H7 (cell line): ENCODE measurements at regions not wholly inside any gene's neighbourhood (a gene's known extent, or its start where the extent isn't known, plus 50 kb on each side); places are given as distances from the start of the nearest gene placed in this dataset.
A peak's percentile ranks its signal among the peaks of the same experiment; 100 is the strongest.
"Not testable (repeated sequence)": the region's sequence is repeated elsewhere in the genome, so short reads cannot be mapped to it uniquely, and the experiment has no call there.

Source experiments
- DNase-seq: peaks from one replicate; pipeline ENCODE4 v3.0.0; 2012
- H3K27me3 ChIP-seq: 2 replicates; pipeline ENCODE4 v1.6.0; 2011; ENCODE audit warnings: mild to moderate bottlenecking, low read length; ENCODE audit not compliant: control insufficient read depth, insufficient read depth
- H3K36me3 ChIP-seq: replicated peaks from 2 replicates; pipeline ENCODE4 v1.5.1; 2011; ENCODE audit warnings: low read length; ENCODE audit not compliant: control insufficient read depth, insufficient read depth
- H3K4me3 ChIP-seq: 2 replicates; pipeline ENCODE4 v1.5.1; 2011; ENCODE audit warnings: low read depth, mild to moderate bottlenecking, control low read depth, low read length, moderate library complexity; ENCODE audit not compliant: insufficient read depth

- no peak overlapping the region for H3K4me3 ChIP-seq
- H3K36me3 ChIP-seq, result no peaks in the 10 kb centered on the region
- no peaks in the 10 kb centered on the region for H3K27me3 ChIP-seq
- DNase-seq, result no peak
Observed at GRCh38 chr9:115781070-115781736, 372.4 kb upstream of the PAPPA start.

GRCh38 chr9:115786321-115786720 lies 367.3 kb upstream of the PAPPA start:
- no peak for DNase-seq

DNA sequence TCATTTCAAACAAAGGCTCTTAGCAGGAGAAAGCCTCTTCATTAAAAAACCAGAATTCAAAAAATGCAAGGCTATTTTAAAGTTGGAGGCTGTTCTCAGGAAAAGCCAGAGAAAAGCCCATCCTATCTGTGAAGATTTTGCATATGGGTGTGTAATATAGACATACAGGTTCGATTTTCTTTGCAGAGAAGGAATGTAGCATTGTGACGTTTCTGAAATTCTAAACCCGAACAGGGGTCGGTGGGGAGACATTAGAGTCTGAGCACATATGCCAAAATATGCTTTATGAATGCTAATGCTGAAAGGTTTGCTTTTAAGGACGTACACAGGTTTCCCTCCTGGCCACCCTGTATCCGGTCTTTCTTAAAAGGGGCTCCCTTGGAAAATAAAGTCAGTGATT lies 363.1 kb upstream of the PAPPA start:
- no peak for DNase-seq
- Histone ChIP-seq H3K27me3 (no peaks in the 10 kb centered on the region), H3K4me3 (no peak overlapping the region), H3K36me3 (no peaks in the 10 kb centered on the region)

More at GRCh38 chr9:115786321-115786720, 367.3 kb upstream of the PAPPA start:
- Histone ChIP-seq H3K36me3 (no peaks in the 10 kb centered on the region), H3K4me3 (no peak overlapping the region), H3K27me3 (no peaks in the 10 kb centered on the region)

DNA sequence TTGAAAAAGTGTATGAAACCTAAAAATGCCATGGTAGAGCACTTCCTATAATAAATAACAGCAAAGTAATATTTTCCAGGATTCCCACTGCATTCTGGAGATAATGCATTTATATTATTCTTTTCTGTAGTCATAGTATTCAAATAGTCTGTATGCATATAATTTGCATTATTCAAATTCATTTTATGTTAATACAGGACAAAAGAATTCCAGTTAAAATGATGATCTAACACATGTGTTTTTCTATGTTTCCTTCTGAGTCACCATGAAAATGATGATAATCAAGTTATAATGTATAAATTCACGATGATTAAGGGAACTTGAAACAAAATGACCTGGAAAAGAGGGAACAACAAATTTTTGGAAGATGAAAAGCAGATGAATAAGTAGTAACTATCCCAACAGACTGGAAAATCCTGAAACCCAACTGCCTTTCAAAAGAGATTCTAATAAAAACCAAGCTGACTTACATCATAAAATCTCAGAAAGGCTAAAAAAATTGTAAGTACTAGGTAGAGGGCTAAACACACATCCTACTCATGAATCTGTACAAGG lies 358.6 kb upstream of the PAPPA start:
- no peaks in the 10 kb centered on the region for H3K36me3 ChIP-seq
- DNase-seq, result no peak
- no peaks in the 10 kb centered on the region for H3K27me3 ChIP-seq
- no peak overlapping the region for H3K4me3 ChIP-seq

GRCh38 chr9:115799734-115800133 lies 353.9 kb upstream of the PAPPA start:
- Histone ChIP-seq H3K27me3 (no peaks in the 10 kb centered on the region), H3K4me3 (no peak overlapping the region), H3K36me3 (no peaks in the 10 kb centered on the region)
- DNase-seq, result no peak

GRCh38 chr9:115804206-115804605 lies 349.4 kb upstream of the PAPPA start:
- no peak for DNase-seq
- Histone ChIP-seq H3K36me3 (no peaks in the 10 kb centered on the region), H3K27me3 (no peaks in the 10 kb centered on the region), H3K4me3 (no peak overlapping the region)

GRCh38 chr9:115808108-115808507 lies 345.5 kb upstream of the PAPPA start:
- Histone ChIP-seq H3K4me3 (no peak overlapping the region), H3K27me3 (no peaks in the 10 kb centered on the region), H3K36me3 (no peaks in the 10 kb centered on the region)
- no peak for DNase-seq

DNA sequence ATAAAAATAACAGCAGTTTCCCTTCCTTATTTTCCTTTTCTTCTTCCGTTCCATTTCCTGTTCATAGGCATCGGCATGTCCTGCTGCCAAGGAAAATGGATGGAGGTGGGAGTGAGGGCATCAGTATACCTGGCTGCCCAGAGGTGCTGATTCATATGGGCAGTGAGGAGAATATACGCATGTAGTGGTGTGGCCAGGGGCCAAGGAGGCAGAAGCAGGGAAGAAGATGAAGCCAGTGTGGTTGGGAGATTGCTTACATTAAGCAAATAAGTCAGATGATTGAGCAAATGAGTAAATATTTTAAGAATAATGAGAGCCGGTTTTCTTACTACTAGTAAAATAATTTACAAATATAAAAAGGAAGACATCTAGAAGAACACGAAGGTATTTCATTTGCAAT lies 344.9 kb upstream of the PAPPA start:
- Histone ChIP-seq H3K4me3 (no peak overlapping the region), H3K27me3 (no peaks in the 10 kb centered on the region), H3K36me3 (no peaks in the 10 kb centered on the region)
- DNase-seq, result no peak

DNA sequence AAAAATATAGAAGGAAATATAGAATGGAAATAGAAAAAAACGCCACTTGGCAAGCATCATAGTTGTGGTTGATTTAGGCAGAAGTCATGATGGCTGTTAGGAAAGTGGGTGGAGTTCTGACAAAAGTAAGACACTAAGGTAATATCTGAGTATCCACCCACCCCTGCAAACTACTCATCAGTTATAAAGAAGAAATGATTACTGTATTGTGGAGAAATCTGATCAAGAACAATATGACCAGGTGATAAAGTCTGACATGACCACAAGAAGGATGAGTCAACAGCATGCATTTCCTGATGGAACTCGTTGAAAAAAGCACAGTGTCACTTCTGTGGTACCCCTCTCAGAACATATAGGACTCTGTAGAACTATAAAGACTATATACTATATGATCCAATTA lies 343.4 kb upstream of the PAPPA start:
- Histone ChIP-seq H3K4me3 (no peak overlapping the region), H3K27me3 (no peaks in the 10 kb centered on the region), H3K36me3 (no peaks in the 10 kb centered on the region)
- DNase-seq, result no peak

DNA sequence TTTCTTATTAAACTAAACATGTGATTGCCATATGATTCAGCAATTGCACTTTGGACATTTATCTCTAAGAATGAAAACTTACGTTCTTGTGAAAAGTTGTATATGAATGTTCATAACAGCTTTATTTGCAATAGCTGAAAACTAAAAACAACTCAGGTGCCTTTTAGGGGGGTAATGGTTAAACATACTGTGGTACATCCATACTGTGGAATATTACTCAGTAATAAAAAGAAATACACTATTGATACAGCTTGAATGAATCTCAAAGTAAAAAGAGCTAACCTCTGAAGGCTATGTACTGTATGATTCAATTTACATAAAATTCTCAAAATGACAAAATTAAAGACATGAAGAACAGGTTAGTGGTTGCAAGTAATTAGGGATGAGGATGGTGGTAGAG lies 339.5 kb upstream of the PAPPA start:
- Histone ChIP-seq H3K4me3 (no peak overlapping the region), H3K36me3 (no peaks in the 10 kb centered on the region), H3K27me3 (no peaks in the 10 kb centered on the region)
- no peak for DNase-seq

- no peaks in the 10 kb centered on the region for H3K27me3 ChIP-seq
- DNase-seq, result no peak
- H3K4me3 ChIP-seq, result no peak overlapping the region
- no peaks in the 10 kb centered on the region for H3K36me3 ChIP-seq
Observed at GRCh38 chr9:115815786-115816185, 337.8 kb upstream of the PAPPA start.

DNA sequence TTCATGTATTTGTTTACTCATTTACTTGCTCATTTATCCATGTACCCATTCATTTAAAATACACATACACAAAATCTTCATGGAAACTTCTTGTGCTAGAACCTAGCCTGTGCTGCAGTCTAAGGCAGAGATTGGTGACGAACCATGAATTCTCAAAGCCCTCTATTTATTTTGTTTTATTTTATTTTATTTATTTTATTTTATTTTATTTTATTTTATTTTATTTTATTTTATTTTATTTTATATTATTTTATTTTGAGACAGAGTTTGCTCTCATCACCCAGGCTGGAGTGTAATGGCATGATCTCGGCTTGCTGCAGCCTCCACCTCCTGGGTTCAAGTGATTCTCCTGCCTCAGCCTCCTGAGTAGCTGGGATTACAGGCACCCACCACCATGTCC lies 334.9 kb upstream of the PAPPA start:
- not testable (repeated sequence) for H3K36me3 ChIP-seq, DNase-seq, H3K27me3 ChIP-seq, H3K4me3 ChIP-seq

DNA sequence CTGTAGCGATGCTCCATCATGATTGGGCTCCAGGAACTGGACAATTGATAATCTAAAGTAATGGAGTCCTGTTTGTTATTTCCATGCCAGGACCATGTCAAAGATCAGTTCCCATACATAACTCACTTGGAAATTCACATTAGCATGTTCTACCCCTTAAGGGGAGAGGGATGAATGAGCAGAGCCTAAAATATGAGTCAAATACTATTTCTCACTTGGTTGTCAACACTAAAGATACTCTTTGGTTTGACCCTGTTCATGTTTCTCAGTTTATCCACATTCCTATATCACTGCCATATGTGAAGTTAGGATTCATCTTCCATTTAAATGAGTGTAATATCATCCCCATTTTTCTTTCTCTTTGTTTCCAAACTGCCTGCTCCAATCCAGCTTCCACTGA lies 321.6 kb upstream of the PAPPA start:
- DNase-seq, result no peak
- H3K27me3 ChIP-seq, result no peaks in the 10 kb centered on the region

GRCh38 chr9:115837618-115838017 lies 316.0 kb upstream of the PAPPA start:
- no peak for DNase-seq
- no peaks in the 10 kb centered on the region for H3K27me3 ChIP-seq
- H3K36me3 ChIP-seq, result no peaks in the 10 kb centered on the region
- H3K4me3 ChIP-seq, result no peak overlapping the region

More for the DNA sequence above, 321.6 kb upstream of the PAPPA start:
- H3K36me3 ChIP-seq, result no peaks in the 10 kb centered on the region
- no peak overlapping the region for H3K4me3 ChIP-seq

- H3K27me3 ChIP-seq, result no peaks in the 10 kb centered on the region
- no peak for DNase-seq
- no peak overlapping the region for H3K4me3 ChIP-seq
- no peaks in the 10 kb centered on the region for H3K36me3 ChIP-seq
Observed at GRCh38 chr9:115838417-115838816, 315.2 kb upstream of the PAPPA start.

- H3K4me3 ChIP-seq, result peak overlapping the region; percentile 47; the same call in 1 of the 2 replicates
- not testable (repeated sequence) for DNase-seq, H3K27me3 ChIP-seq, H3K36me3 ChIP-seq
Observed at GRCh38 chr9:115844433-115844832, 309.2 kb upstream of the PAPPA start.
